ENCODE measurements at regions not wholly inside any gene's neighbourhood (a gene's known extent, or its start where the extent isn't known, plus 50 kb on each side); places are given as distances from the start of the nearest gene placed in this dataset.

DNA sequence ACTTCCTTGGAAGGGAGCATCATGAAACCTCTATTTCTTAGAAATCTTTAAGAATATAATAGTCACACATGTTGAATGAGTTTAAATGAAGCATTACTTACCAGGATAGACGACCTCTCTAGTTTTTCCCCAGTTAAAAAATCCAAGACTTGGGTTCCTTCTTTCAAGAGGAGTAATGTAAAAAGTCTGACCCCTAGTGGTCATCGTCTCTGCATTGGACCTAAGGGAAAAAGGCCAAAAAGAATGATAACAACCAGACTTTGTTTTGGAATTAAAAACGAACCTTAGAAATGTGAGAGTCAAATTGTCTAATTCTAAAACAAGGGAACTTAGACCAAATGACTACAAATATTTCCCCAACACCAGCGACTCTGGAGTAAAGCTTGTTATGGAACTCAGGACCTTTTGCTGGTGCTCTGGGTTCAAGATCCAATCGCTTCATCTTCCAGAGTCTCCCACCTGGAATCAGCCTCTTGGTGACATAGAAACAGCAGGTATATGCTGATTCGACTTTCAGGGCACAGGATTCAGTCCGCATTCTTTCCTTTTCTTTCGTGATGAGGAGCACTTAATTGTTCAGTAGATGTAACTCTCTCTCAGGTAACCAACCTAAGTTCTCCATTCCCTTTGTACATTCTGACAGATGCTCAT lies 214.8 kb upstream of the TPRG1 start:
- Mint-ChIP-seq H3K4me1 (peaks cover 4% of the 10 kb centered on the region), H3K36me3 (no peaks in the 10 kb centered on the region), H3K27ac (no peak overlapping the region), H3K9me3 (no peaks in the 10 kb centered on the region), H3K4me3 (no peak overlapping the region)
- DNase-seq (ENCODE audit: low spot score in 2 of 2) (no peak), ATAC-seq (no peak)

DNA sequence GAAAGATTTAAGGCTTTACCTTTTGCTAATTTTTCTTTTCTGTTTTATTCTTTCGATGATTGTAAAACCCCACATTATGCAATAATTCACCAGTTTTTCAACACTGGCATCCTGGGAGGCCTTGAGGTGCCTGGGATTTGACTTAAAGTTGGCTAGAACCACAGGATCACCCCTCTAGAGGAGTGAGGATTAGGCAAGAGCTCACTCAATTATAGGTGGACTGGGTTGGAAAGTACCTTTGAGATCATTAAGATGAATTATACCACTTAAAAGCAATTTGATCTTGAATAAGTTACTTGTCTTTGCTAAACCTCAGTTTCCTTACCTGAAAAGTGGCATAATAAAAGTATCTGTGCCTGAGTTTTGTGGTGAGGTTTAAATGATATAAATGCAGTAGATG lies 212.8 kb upstream of the TPRG1 start:
- Mint-ChIP-seq H3K9me3 (no peaks in the 10 kb centered on the region), H3K27ac (no peak overlapping the region), H3K4me1 (peaks cover 8% of the 10 kb centered on the region), H3K4me3 (no peak overlapping the region), H3K36me3 (no peaks in the 10 kb centered on the region)
- DNase-seq (ENCODE audit: low spot score in 2 of 2) (no peak), ATAC-seq (no peak)

DNA sequence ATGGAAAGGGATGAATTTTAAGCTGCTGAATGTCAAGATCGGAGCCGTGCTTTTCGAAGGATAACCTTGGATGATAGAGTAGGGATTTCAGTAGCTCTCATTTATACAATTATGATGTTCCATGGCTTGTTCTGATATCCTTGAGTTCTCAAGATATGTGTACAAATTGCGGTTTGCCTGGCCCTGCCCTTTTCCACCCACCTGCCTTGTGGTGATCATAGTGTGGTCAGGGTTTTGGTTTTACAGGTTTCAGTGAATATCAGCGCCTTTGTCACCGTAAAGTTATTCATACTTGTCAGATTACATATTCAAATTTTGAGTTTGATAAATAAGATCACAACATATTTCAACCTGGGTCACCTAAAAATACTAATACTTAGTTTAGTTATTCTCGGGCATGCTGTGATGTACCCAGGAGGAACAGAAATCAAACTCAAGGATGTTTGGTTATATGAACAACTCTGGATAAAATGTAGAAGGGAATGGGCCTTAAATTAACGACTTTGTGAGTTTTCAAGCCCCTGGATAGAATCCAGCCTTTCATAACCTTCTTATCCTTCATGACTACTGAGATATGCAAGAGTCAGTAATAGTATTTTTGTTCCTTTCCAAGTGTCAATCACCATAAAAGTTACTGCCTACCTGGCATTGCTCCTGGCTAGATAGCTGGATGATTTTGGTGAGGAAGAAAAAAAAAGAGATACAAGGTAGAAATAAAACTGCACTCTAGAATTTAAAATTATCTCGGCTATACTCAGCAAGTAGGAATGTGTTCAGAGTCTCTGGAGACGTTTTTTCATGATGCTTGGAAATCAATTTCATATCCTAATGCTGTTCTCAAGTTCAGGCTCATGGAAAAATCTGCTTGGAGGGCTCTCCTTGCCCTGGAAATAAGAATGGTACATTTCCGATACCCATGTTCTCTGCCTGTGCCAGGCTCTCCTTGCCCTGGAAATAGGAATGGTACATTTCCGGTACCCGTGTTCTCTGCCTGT lies 209.2 kb upstream of the TPRG1 start:
- ATAC-seq (peak; percentile 45), DNase-seq (ENCODE audit: low spot score in 2 of 2) (no peak)
- Mint-ChIP-seq H3K36me3 (no peaks in the 10 kb centered on the region), H3K9me3 (no peaks in the 10 kb centered on the region), H3K27ac (no peak overlapping the region), H3K4me1 (peaks cover 8% of the 10 kb centered on the region), H3K4me3 (no peak overlapping the region)

DNA sequence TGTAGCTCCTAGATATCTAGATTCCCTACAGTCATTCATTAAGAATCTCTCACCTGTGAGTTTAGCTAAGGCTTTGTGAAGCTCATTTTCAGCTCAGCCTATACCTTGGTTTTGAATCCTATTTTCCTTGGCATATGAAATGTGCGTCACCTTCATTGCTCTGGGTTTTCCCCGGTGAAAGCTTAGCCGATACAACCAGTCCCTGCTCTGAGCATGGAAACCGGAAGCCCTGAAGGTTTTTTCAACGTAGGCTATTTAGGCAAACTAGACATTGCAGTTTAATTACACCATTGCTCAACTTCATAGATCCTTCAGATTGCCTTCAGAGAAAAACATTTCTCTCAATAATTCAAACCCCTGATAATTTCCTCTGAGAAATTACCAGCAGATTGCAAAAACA lies 206.8 kb upstream of the TPRG1 start:
- ATAC-seq (no peak), DNase-seq (ENCODE audit: low spot score in 2 of 2) (no peak)
- no peaks in the 10 kb centered on the region for H3K9me3 Mint-ChIP-seq

DNA sequence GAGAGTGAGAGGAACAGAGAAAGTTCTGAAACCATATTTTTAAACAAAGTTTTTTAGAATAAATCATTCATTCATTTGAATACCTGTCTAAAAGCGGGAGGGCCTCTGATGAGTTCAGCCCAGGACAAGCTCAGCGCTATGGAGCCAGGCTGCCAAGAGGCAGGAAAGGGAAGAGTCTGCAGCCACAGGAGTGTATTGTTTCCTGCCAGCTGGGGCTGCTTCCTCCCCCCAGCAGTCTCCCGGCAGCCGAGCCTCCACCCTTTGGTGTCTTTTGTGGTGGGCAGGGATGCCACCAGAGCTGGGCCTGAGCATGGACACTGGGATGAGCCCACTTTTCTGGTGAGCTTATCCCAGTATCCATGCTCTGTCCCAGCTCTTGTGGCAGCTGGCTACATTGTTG lies 199.5 kb upstream of the TPRG1 start:
- Mint-ChIP-seq H3K4me3 (no peak overlapping the region), H3K9me3 (no peaks in the 10 kb centered on the region), H3K36me3 (no peaks in the 10 kb centered on the region), H3K27ac (no peak overlapping the region), H3K4me1 (peaks cover 16% of the 10 kb centered on the region)
- DNase-seq (ENCODE audit: low spot score in 2 of 2) (no peak), ATAC-seq (no peak)

More for the DNA sequence above, 206.8 kb upstream of the TPRG1 start:
- peaks cover 8% of the 10 kb centered on the region for H3K4me1 Mint-ChIP-seq
- H3K4me3 Mint-ChIP-seq, result no peak overlapping the region
- H3K36me3 Mint-ChIP-seq, result no peaks in the 10 kb centered on the region
- no peak overlapping the region for H3K27ac Mint-ChIP-seq

DNA sequence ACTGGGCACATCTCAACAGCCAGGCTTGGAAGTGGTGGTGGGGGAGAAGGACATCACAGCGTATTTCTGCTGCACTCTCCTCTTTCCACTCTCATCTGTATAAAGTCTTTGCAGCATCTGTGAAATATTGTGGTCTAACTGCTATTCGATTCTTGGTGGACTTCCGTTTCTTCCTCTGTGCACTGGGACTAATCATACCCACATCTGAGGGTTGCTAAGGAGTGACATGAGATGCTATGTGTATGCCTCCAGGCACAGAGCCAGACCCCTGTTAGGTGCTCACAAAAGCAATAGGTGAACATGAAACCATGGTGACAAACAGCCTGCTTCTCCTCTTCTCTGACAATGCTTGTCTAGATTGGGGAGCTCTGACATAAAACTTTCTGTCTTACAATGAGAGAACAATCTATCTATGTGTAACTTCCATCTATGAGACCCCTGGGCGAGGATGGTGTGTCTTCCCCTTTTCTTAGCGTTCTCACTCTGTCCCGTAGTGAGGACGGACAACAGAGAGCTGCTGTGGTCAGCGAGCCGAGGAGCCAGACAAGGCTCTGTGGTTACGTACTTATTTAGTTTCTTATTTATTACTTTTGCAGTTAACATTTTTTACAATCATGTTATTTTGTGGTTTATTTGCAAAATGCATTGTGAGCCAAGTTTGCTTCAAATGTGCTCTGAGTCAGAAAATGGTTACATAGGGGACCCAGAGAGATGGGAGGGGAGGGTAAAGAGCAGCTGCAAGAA lies 196.7 kb upstream of the TPRG1 start:
- Mint-ChIP-seq H3K27ac (no peak overlapping the region), H3K9me3 (no peaks in the 10 kb centered on the region), H3K4me1 (peaks cover 16% of the 10 kb centered on the region), H3K4me3 (peak overlapping the region; percentile 12), H3K36me3 (no peaks in the 10 kb centered on the region)
- peak in 1 of 2 donors; percentile 55 for DNase-seq (ENCODE audit: low spot score in 2 of 2)
- ATAC-seq, result peak; percentile 94

DNA sequence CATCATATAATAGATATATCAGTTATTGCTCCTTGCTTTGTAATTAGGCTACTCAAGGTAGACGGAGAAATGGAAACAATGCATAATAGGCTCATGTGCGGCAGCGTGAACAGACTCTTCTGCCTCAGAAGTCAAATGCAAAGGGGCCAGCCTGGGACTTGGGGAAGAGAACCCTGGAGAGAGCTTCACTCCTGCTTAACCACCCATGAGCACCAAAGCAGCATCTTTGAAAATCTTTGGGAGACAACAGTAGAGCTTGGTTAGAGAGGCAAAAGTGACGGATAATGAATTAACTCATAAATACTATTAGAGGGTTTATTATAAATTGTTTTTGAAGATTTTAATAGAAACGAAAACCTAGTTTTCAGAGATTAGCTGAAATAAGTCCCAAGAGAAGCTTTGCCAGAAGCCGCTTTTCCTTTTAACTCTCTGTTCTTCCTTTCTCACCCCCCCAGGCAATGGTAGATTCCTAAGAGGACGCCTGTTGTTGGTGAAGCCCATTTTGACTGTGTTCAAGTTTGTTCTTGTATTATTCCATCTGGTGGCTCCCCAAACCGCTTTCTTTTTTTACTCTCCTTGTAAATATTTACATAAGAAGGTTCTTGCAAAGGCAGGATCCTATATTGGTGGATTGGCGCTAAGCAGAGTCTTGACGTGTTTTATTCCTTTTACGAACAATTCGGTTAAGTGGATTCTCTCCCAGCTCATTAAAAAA lies 196.0 kb upstream of the TPRG1 start:
- Mint-ChIP-seq H3K27ac (no peak overlapping the region), H3K4me3 (peak overlapping the region; percentile 12), H3K4me1 (peaks cover 16% of the 10 kb centered on the region), H3K9me3 (no peaks in the 10 kb centered on the region), H3K36me3 (no peaks in the 10 kb centered on the region)
- ATAC-seq, result no peak
- no peak for DNase-seq (ENCODE audit: low spot score in 2 of 2)

DNA sequence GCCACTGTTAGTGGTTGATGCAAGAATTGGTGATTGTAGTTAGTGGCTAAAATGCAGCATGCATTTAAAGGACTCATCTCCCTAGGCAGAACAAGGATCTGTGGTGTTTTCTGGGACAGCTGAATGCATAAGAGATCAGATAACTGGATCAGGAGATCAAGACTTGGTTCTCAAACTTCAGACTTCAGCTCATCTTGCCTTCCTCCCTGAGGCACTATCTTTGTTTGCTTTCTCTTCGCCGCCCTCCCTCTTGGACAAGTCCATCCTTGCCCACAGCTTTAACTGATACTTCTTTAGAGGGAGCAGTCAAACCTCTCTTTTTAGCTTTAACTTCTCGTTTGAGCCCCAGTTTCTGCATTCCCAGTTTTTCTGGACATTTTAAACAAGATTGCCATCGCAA lies 195.4 kb upstream of the TPRG1 start:
- Mint-ChIP-seq H3K9me3 (no peaks in the 10 kb centered on the region), H3K4me3 (no peak overlapping the region), H3K36me3 (no peaks in the 10 kb centered on the region), H3K4me1 (peaks cover 16% of the 10 kb centered on the region), H3K27ac (no peak overlapping the region)
- ATAC-seq (no peak), DNase-seq (ENCODE audit: low spot score in 2 of 2) (no peak)

DNA sequence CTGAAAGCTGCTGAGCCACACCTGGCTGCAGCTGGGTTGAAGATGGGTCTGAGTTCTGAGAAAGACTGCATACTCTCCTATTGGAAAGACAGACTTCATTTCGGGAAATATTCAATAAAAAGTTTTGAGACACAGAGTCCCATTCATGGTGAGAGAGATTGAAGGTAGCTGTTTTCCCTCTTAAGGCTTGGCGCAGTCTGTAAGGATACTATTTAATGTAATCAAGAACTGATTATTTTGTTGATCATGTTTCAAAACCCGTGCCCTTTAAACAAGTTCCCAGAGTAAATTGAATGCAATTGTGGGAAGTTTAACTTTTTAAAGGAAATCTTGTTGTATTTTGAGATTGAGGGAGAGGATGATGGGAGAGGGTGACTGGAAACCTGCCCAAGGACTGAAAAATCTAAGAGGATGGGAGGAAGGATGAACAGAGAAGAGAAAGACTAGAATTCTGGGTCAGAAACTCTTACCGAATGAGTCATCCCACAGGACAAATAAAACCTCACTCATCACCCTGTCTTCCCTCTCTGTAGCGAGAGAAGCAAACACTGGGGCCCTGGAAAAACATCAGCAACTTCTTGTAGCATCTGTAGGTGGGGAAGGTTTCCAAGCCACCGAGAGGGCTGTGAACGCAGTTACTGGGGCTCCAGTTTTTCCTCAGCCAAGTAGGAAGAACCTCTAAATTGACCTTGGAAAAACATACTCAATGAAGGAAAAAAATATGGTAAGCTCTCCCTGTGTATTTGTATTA lies 193.2 kb upstream of the TPRG1 start:
- Mint-ChIP-seq H3K36me3 (no peaks in the 10 kb centered on the region), H3K27ac (no peak overlapping the region), H3K4me1 (peaks cover 16% of the 10 kb centered on the region), H3K4me3 (no peak overlapping the region), H3K9me3 (no peaks in the 10 kb centered on the region)
- no peak for DNase-seq (ENCODE audit: low spot score in 2 of 2)
- ATAC-seq, result no peak

DNA sequence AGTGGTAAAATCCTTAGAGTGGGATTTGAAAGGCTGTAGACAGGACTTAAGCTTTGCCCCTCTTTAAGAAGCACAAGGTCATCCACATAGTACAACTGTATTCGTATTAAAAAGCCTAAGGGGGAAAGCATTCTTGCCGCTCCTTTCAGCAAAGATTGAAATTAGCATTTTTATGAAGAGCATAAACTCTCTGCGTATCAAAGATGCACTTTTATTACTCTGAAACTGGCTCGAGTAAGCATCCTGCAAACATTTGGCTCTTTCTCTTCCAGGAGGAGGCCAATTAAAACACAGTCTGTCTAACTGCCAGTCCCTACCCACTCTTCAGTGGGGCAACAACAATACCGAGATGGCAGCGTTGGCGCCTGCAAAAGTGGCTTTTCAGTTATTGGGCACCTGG lies 192.5 kb upstream of the TPRG1 start:
- Mint-ChIP-seq H3K4me1 (peaks cover 14% of the 10 kb centered on the region), H3K4me3 (no peak overlapping the region), H3K36me3 (no peaks in the 10 kb centered on the region), H3K9me3 (no peaks in the 10 kb centered on the region), H3K27ac (no peak overlapping the region)
- ATAC-seq, result no peak
- no peak for DNase-seq (ENCODE audit: low spot score in 2 of 2)

DNA sequence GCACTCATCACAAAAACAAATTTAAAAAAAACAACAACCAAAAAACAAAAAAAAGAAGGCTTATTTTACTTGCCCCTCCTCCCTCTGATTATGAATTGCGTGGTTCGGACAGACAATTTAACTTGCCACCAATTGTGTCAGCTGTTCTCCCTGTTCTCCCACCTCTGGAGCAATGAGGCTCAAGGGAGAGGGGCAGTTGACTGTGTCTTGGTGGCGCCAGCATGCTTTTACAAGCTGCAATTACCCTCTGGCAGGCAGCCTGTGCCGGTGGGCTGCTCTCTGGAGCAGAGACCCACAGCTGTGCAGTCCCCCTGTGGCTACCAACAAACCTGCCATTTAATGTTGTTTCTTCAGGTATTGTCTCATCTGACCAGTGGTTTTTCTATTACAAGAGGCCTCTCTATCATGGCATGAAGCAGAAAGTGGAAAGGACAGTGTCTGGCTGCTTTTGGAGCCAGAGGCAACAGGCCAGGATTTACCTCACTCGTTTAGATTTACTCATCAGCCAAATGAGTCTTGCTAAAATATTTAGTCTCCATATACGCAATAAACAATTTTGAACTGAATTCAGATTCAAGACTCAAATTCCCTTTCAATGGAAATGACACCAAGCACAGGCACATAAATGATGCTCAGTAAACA lies 192.0 kb upstream of the TPRG1 start:
- Mint-ChIP-seq H3K4me3 (no peak overlapping the region), H3K27ac (no peak overlapping the region), H3K9me3 (no peaks in the 10 kb centered on the region), H3K36me3 (no peaks in the 10 kb centered on the region), H3K4me1 (peaks cover 9% of the 10 kb centered on the region)
- ATAC-seq (no peak), DNase-seq (ENCODE audit: low spot score in 2 of 2) (no peak)

DNA sequence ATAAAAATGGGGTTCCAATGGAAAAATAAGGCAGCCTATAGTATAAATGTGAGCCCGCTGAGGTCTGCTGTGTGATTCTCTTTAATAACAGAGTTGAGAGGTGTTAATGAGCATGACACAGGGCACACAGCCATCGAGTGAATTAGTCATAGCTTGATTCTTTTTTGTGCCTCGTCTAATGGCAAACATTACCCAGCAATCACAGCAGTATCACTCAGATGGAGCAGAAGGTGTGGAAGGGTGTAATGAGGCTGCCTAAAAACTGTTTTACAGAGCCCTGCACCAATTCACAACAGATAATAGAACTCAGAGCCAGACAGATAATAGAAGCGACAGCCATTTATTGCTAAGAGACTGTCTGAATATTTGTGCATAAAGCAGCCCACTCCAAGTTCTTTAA lies 178.6 kb upstream of the TPRG1 start:
- Mint-ChIP-seq H3K4me1 (no peaks in the 10 kb centered on the region), H3K36me3 (no peaks in the 10 kb centered on the region), H3K9me3 (no peaks in the 10 kb centered on the region), H3K27ac (no peak overlapping the region), H3K4me3 (no peak overlapping the region)
- DNase-seq (ENCODE audit: low spot score in 2 of 2), result no peak
- ATAC-seq, result no peak

DNA sequence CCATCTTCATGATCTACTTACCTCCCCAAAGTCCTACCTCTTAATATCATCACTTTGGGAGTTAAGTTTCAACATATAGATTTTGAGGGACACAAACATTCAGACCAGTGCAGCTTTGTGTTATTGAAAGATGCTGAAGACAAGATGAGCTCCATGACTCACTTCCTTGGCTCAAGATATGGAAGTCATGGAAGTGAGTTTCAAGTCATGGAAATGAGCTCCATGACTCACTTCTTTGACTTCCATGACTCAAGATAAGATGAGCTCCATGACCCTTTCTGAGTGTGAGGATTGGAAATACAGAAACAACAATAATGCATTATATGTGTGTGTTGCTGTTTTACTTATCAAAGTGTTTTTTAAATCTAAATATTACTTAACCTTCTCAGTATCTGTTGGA lies 170.2 kb upstream of the TPRG1 start:
- DNase-seq (ENCODE audit: low spot score in 2 of 2) (no peak), ATAC-seq (no peak)
- H3K27ac Mint-ChIP-seq, result no peak overlapping the region
- H3K4me3 Mint-ChIP-seq, result no peak overlapping the region
- H3K36me3 Mint-ChIP-seq, result no peaks in the 10 kb centered on the region
- H3K4me1 Mint-ChIP-seq, result no peaks in the 10 kb centered on the region
- no peaks in the 10 kb centered on the region for H3K9me3 Mint-ChIP-seq

DNA sequence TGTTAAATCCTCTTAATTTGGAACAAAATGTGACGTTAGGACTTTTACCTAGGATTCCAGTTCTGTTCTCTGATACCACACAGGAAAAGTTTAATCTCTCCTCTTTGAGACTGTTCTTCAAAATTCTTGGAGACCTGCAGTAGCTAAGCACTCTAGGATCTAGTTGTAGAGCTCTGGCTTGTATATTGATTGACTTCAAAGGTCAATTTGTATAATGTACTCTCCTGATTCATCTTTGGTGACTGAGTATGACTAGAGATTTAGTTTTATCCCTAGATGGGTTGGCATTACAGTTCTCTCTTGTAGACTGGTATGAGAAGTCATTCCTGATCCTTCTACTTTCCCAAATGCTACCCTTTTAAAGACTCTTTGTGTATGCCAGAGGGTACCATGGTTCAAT lies 168.4 kb upstream of the TPRG1 start:
- Mint-ChIP-seq H3K9me3 (no peaks in the 10 kb centered on the region), H3K4me3 (no peak overlapping the region), H3K36me3 (no peaks in the 10 kb centered on the region), H3K4me1 (no peaks in the 10 kb centered on the region), H3K27ac (no peak overlapping the region)
- ATAC-seq, result no peak
- DNase-seq (ENCODE audit: low spot score in 2 of 2), result no peak

Data from stimulated activated effector memory CD8-positive, alpha-beta T cell treated with anti-CD3 and anti-CD28 coated beads, Interleukin-12 subunit alpha, Interleukin-12 subunit beta, amount 100 ng/mL, for 72 hours (primary cell).